ENCODE measurements at regions not wholly inside any gene's neighbourhood (a gene's known extent, or its start where the extent isn't known, plus 50 kb on each side); places are given as distances from the start of the nearest gene placed in this dataset.

DNA sequence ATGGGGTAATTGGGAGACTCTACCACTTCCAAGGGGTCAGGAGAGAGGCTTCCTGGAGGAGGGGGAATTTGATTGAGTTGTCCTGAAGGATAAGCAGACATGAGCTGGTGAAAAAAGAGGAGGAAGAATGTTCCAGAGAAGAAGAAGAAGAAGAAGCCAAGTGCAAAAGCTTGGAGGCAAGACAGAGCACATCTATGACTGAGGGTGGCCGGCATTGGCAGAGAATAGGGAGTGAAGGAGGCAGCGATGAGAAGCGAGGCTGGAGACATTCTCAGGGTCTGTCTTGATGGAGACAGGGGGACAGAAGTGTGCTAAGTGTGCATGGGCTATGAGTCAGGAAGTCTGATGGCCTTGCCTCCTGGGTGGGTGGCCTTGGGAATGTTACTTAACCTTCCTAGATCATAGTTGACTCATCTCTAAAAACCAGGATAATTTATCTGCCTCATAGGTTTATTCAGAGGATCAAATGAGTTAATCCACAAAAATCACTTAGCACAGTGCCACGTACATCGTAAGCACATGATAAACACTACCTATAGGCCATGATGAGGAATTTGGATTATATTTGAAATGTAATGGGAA is 171.7 kb downstream of the ABCC12 start:
- Mint-ChIP-seq H3K27ac (ENCODE audit: unreplicated experiment) (peak overlapping the region; percentile 80), H3K4me1 (peaks cover 40% of the 10 kb centered on the region), H3K27me3 (ENCODE audit: low read depth) (no peaks in the 10 kb centered on the region), H3K36me3 (ENCODE audit: low read depth) (peaks cover 3% of the 10 kb centered on the region), H3K4me3 (no peak overlapping the region), H3K9me3 (peaks cover 6% of the 10 kb centered on the region)
- no peak for DNase-seq (ENCODE audit: low read depth, low spot score)
- TF ChIP-seq CTCF (conservative IDR thresholded peaks at IDR 0.05), result no peak

GRCh38 chr16:47980212-47980611 is 175.6 kb downstream of the ABCC12 start:
- Mint-ChIP-seq H3K4me1 (peaks cover 59% of the 10 kb centered on the region), H3K9me3 (peaks cover 6% of the 10 kb centered on the region), H3K4me3 (no peak overlapping the region), H3K27me3 (ENCODE audit: low read depth) (no peaks in the 10 kb centered on the region), H3K27ac (ENCODE audit: unreplicated experiment) (no peak overlapping the region), H3K36me3 (ENCODE audit: low read depth) (peaks cover 3% of the 10 kb centered on the region)
- no peak for DNase-seq (ENCODE audit: low read depth, low spot score)
- TF ChIP-seq CTCF (conservative IDR thresholded peaks at IDR 0.05), result no peak

GRCh38 chr16:47979616-47980182 is 176.1 kb downstream of the ABCC12 start:
- H3K4me1 Mint-ChIP-seq, result peaks cover 54% of the 10 kb centered on the region
- peaks cover 6% of the 10 kb centered on the region for H3K9me3 Mint-ChIP-seq
- TF ChIP-seq CTCF (conservative IDR thresholded peaks at IDR 0.05), result no peak
- H3K27me3 Mint-ChIP-seq (ENCODE audit: low read depth), result no peaks in the 10 kb centered on the region
- no peak overlapping the region for H3K27ac Mint-ChIP-seq (ENCODE audit: unreplicated experiment)
- peaks cover 3% of the 10 kb centered on the region for H3K36me3 Mint-ChIP-seq (ENCODE audit: low read depth)
- no peak for DNase-seq (ENCODE audit: low read depth, low spot score)
- H3K4me3 Mint-ChIP-seq, result no peak overlapping the region

GRCh38 chr16:47979164-47979520 is 176.7 kb downstream of the ABCC12 start:
- DNase-seq (ENCODE audit: low read depth, low spot score), result no peak
- H3K27ac Mint-ChIP-seq (ENCODE audit: unreplicated experiment), result no peak overlapping the region
- H3K4me3 Mint-ChIP-seq, result no peak overlapping the region
- TF ChIP-seq CTCF (conservative IDR thresholded peaks at IDR 0.05), result no peak
- H3K36me3 Mint-ChIP-seq (ENCODE audit: low read depth), result no peaks in the 10 kb centered on the region
- H3K27me3 Mint-ChIP-seq (ENCODE audit: low read depth), result no peaks in the 10 kb centered on the region
- H3K4me1 Mint-ChIP-seq, result peaks cover 50% of the 10 kb centered on the region
- H3K9me3 Mint-ChIP-seq, result peaks cover 3% of the 10 kb centered on the region

DNA sequence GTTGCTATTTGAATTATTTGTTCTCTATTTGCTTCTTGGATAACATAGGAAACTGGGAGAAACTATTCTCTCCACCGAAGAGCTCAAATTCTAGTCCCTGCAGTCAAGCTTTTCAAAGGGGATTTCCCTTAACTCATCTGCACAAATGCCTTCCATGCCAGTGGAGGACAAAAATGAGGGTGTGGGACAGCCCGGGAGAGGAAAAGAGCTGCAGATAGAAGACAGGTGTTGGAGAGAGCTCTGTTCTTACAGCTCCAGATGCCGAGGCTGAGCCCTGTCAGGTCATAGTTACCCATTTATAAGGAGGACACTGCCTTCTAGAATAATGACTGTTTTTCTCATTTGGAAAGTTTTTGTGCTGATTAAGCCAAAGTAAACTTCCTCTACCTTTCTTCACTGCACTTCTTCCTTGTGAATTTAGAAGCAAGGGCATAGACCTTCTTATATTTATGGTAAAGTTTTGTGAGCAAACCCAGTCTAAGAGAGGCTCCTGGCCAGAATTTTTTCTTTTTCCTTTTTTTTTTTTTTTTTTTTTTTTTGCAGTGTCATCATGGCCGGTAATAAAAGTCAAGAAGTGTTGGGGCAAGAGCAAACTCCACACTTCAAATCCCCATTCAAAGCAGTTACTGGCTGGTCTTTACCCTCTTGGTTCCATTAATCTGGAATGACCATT is 177.2 kb downstream of the ABCC12 start:
- Mint-ChIP-seq H3K4me3 (peak overlapping the region; percentile 13), H3K36me3 (ENCODE audit: low read depth) (no peaks in the 10 kb centered on the region), H3K27ac (ENCODE audit: unreplicated experiment) (peak overlapping the region; percentile 15), H3K9me3 (no peaks in the 10 kb centered on the region), H3K27me3 (ENCODE audit: low read depth) (no peaks in the 10 kb centered on the region), H3K4me1 (peaks cover 46% of the 10 kb centered on the region)
- DNase-seq (ENCODE audit: low read depth, low spot score), result no peak
- TF ChIP-seq CTCF (conservative IDR thresholded peaks at IDR 0.05), result no peak

Data from neural crest cell (in vitro differentiated cells).